Esophagus squamous epithelium (tissue), 5 donors: ENCODE measurements at regions not wholly inside any gene's neighbourhood (a gene's known extent, or its start where the extent isn't known, plus 50 kb on each side); places are given as distances from the start of the nearest gene placed in this dataset.

Experiments used
- DNase-seq: peaks from one replicate; lab custom pipeline; 2025; lab: John Stamatoyannopoulos, UW
- H3K27ac ChIP-seq, 4 donors: fragments of 200-600 bp; sonication (generic); one replicate each; pipeline ENCODE4 v1.5.1; 2016 to 2019; ENCODE audit warnings: mild to moderate bottlenecking in 1 of 4
- H3K27me3 ChIP-seq, 4 donors: fragments of 200-600 bp; sonication (generic); 1 replicate in 3 of 4; 2 replicates in 1 of 4; pipeline versions ENCODE4 v1.5.1 to v1.6.0; 2017 to 2021; ENCODE audit warnings: antibody characterized with exemption in 1 of 4
- H3K36me3 ChIP-seq, 3 donors: fragments of 200-600 bp; sonication (generic); one replicate each; pipeline ENCODE4 v1.5.1; 2016 to 2019
- H3K4me1 ChIP-seq, 3 donors: fragments of 200-600 bp; sonication (generic); one replicate each; pipeline ENCODE4 v1.5.1; 2017 to 2019
- H3K4me3 ChIP-seq, 4 donors: fragments of 200-600 bp; sonication (generic); 1 replicate in 3 of 4; 2 replicates in 1 of 4; pipeline ENCODE4 v1.5.1; 2016 to 2019; ENCODE audit warnings: mild to moderate bottlenecking in 2 of 4, moderate library complexity in 1 of 4
- H3K9me3 ChIP-seq, 3 donors: fragments of 200-600 bp; sonication (generic); one replicate each; pipeline ENCODE4 v1.5.1; 2016 to 2019
- CTCF ChIP-seq, 6 experiments: fragments of 450-650 bp in 4 of 6; fragments of 200-600 bp in 2 of 6; sonication (generic) in 2 of 6; IDR thresholded peaks; one replicate each; pipeline ENCODE4 v1.5.1; 2016 to 2019; ENCODE audit warnings: antibody characterized with exemption in 6 of 6, mild to moderate bottlenecking in 4 of 6, moderate library complexity in 4 of 6
- POLR2A ChIP-seq, 4 donors: fragments of 450-650 bp; IDR thresholded peaks; one replicate each; pipeline ENCODE4 v1.6.1; 2017; ENCODE audit warnings: antibody characterized with exemption in 4 of 4, mild to moderate bottlenecking in 4 of 4, moderate library complexity in 3 of 4
- WGBS, 2 donors: methylation state at CpG; one replicate each; pipeline ENCODE4 v1.1.5; 2018; 5-methylcytosine and 5-hydroxymethylcytosine counted together
- intact Hi-C: fragments of 100-400 bp; cut with DNase I; formaldehyde crosslinking; loops from one replicate; pipeline ENCODE4 v1.15.0; 2022
- donor health status: DM: yes; HTN: yes; CAD: no.

DNA sequence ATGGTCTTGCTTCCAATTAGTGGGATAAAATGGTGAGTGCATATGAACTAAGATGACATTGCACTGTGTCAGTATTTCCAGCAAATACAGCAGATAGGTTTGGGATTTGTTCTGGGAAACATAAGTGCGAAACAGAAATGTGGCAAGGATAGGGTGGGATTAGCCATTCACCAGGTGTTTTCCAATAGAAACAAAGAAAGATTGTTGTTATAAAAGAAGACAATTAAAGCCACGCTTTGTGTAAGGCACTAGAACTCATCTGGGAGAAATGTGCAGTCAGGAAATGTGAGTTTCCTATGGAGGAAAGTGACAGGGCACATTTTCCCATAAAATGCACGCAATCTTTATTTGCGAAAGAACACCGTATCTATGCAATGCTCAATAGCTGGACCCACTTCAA, 1547.8 kb downstream of the EFNB2 start:
- no peak for DNase-seq
- intact Hi-C loops = no loop called here
- 78 to 81% methylated on average over 5 of the region's 5 CpGs for WGBS, 2 donors
- Histone ChIP-seq H3K36me3 (no peaks in the 10 kb centered on the region), H3K4me1 (no peaks in the 10 kb centered on the region), H3K9me3 (no peaks in the 10 kb centered on the region), H3K4me3 (no peak overlapping the region), H3K27ac (no peak overlapping the region), H3K27me3 (no peaks in the 10 kb centered on the region)
- no peak for TF ChIP-seq CTCF (IDR thresholded peaks at IDR 0.05)
- TF ChIP-seq POLR2A (IDR thresholded peaks at IDR 0.05) = no peak

- Histone ChIP-seq H3K9me3 (no peaks in the 10 kb centered on the region), H3K4me1 (no peaks in the 10 kb centered on the region), H3K27ac (no peak overlapping the region), H3K27me3 (no peaks in the 10 kb centered on the region), H3K36me3 (no peaks in the 10 kb centered on the region), H3K4me3 (no peak overlapping the region)
- DNase-seq = no peak
- 6 to 7% methylated on average over 2 of the region's 2 CpGs for WGBS, 2 donors
- intact Hi-C loops = no loop called here
- TF ChIP-seq POLR2A (IDR thresholded peaks at IDR 0.05) (no peak), CTCF (IDR thresholded peaks at IDR 0.05) (no peak)
These were observed 1551.1 kb downstream of the EFNB2 start for GRCh38 chr13:104984296-104984818.

GRCh38 chr13:104983601-104984000, 1551.9 kb downstream of the EFNB2 start:
- intact Hi-C loops = no loop called here
- TF ChIP-seq CTCF (IDR thresholded peaks at IDR 0.05) = no peak
- no peak for TF ChIP-seq POLR2A (IDR thresholded peaks at IDR 0.05)

DNA sequence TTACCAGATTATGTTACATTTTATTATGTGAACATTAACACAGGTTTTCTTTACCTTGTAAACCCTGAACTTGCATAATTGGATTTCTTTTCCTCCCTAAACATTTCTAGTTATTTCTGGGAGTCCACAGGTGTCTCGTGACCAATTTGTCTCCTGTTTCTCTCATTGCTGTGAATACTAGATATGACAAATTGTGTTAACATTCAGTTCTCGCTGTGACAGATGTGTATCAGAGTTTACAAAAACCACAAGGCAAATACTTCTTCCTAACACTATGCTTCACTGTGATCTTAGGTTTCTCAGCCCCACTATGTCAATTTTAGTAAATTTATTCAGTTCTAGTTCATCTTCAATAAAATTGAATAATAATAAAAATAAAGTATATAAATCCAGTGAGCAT, 1554.9 kb downstream of the EFNB2 start:
- no peaks in the 10 kb centered on the region for H3K27me3 ChIP-seq
- H3K4me3 ChIP-seq = no peak overlapping the region
- TF ChIP-seq CTCF (IDR thresholded peaks at IDR 0.05) (no peak), POLR2A (IDR thresholded peaks at IDR 0.05) (no peak)
- no peak overlapping the region for H3K27ac ChIP-seq
- intact Hi-C loops = no loop called here
- no peaks in the 10 kb centered on the region for H3K9me3 ChIP-seq
- no peaks in the 10 kb centered on the region for H3K4me1 ChIP-seq
- no peak for DNase-seq
- H3K36me3 ChIP-seq = no peaks in the 10 kb centered on the region
- 53 to 71% methylated on average over 2 of the region's 2 CpGs for WGBS, 2 donors

More at GRCh38 chr13:104983601-104984000, 1551.9 kb downstream of the EFNB2 start:
- Histone ChIP-seq H3K36me3 (no peaks in the 10 kb centered on the region), H3K4me1 (no peaks in the 10 kb centered on the region), H3K27me3 (no peaks in the 10 kb centered on the region), H3K9me3 (no peaks in the 10 kb centered on the region), H3K27ac (no peak overlapping the region), H3K4me3 (no peak overlapping the region)
- WGBS, 2 donors = 33 to 88% methylated on average over 1 of the region's 1 CpG
- DNase-seq = no peak

DNA sequence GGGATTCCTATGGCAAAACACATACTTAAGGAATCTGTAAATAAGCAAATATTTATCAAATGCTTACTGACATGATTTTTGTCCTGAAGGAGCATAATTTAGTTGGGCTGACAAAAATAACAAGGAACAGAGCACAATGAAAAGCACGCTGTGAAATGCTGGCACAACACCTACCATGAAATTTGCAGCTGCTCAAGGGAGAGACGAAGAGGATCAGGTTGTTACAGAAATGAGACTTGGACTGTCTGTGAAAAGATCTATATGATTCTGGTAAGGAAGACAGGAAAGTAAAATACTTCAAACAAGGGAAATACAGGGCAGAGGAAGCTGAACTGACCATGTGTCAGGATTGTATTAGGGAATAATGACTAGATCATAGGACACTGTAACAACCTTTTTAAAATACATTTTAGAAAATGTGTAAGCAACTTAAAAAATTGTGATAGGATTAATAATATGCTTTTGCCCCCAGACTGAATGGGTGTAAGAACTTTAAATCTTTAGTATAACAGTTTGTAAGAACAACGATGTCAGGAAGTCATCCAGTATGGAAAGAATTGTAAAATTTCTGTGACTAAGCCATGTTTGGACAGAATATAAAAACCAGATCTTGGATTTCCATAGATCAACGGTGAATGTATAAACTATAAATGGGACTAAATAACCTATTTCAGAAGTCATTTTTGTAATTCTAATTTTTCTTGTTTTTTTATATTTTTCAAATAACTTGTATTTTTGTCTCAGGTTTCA, 1556.0 kb downstream of the EFNB2 start:
- 48 to 54% methylated on average over 4 of the region's 4 CpGs for WGBS, 2 donors
- intact Hi-C loops = no loop called here
- TF ChIP-seq POLR2A (IDR thresholded peaks at IDR 0.05) (no peak), CTCF (IDR thresholded peaks at IDR 0.05) (no peak)

More for the DNA sequence above, 1556.0 kb downstream of the EFNB2 start:
- no peak for DNase-seq
- Histone ChIP-seq H3K27me3 (no peaks in the 10 kb centered on the region), H3K4me3 (no peak overlapping the region), H3K4me1 (no peaks in the 10 kb centered on the region), H3K27ac (no peak overlapping the region), H3K9me3 (no peaks in the 10 kb centered on the region), H3K36me3 (no peaks in the 10 kb centered on the region)
